ENCODE measurements at regions not wholly inside any gene's neighbourhood (a gene's known extent, or its start where the extent isn't known, plus 50 kb on each side); places are given as distances from the start of the nearest gene placed in this dataset.

DNA sequence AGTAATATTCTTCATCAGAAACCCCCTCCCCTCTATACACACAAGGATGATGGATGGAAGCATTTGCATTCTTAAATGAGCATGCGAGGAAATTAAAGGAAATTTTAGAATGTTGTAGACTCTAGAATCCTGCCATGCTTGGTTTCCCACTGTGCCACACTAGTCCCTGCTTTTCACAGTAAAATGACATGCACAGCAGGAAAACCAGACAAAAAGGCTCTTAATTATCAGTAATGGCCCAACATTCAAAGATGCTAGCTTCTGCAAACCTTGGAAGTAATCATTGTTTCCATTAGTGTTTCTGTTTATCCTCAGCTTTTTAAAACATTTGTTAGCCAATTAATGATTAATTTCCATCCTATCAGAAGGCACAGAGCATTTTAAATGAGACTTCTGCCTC is 255.8 kb downstream of the SLCO4C1 start:
- no peaks in the 10 kb centered on the region for H3K36me3 Mint-ChIP-seq (ENCODE audit: low read depth)
- intact Hi-C loops (cut with micrococcal nuclease): no loop called here

GRCh38 chr5:102036927-102037326 is 259.2 kb downstream of the SLCO4C1 start:
- CTCF ChIA-PET: interaction anchor here (0.6 kb wide), 1 partner anchor 1112 kb away, joined by 3 read pairs; no protein-coding TSS in a partner anchor
- H3K4me1 Mint-ChIP-seq (ENCODE audit: low read depth): no peaks in the 10 kb centered on the region
- no peak overlapping the region for H3K4me3 Mint-ChIP-seq
- DNase-seq: no peak
- intact Hi-C loops (cut with micrococcal nuclease): no loop called here
- no peaks in the 10 kb centered on the region for H3K36me3 Mint-ChIP-seq (ENCODE audit: low read depth)
- H3K27ac Mint-ChIP-seq: no peak overlapping the region
- H3K27me3 Mint-ChIP-seq (ENCODE audit: low read depth): no peaks in the 10 kb centered on the region
- no peaks in the 10 kb centered on the region for H3K9me3 Mint-ChIP-seq

More for the DNA sequence above, 255.8 kb downstream of the SLCO4C1 start:
- CTCF ChIA-PET: no interaction called here
- Mint-ChIP-seq H3K27ac (no peak overlapping the region), H3K4me3 (no peak overlapping the region), H3K4me1 (ENCODE audit: low read depth) (no peaks in the 10 kb centered on the region), H3K27me3 (ENCODE audit: low read depth) (no peaks in the 10 kb centered on the region), H3K9me3 (no peaks in the 10 kb centered on the region)
- DNase-seq: no peak

DNA sequence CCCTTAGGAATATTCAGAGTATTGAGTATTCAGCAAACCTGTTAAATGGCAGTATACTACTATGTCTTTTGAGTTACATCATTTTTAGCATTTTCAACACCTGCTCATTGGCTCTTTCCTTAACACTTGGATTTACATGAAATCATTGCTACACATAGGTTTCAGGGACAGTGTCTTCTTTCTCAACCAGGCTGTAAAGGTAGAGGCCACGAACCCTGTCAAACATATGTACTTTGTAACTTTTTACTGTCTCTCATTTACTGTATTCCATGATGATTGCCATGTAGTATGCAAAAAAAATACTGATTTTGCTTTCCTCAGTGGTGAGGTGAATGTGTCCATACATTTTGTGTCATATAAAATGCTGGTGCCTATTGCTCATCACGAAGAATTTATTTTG is 264.4 kb downstream of the SLCO4C1 start:
- Mint-ChIP-seq H3K9me3 (no peaks in the 10 kb centered on the region), H3K27ac (no peak overlapping the region), H3K36me3 (ENCODE audit: low read depth) (no peaks in the 10 kb centered on the region), H3K4me3 (no peak overlapping the region), H3K4me1 (ENCODE audit: low read depth) (no peaks in the 10 kb centered on the region), H3K27me3 (ENCODE audit: low read depth) (no peaks in the 10 kb centered on the region)
- intact Hi-C loops (cut with micrococcal nuclease): no loop called here
- DNase-seq: no peak
- CTCF ChIA-PET: no interaction called here

DNA sequence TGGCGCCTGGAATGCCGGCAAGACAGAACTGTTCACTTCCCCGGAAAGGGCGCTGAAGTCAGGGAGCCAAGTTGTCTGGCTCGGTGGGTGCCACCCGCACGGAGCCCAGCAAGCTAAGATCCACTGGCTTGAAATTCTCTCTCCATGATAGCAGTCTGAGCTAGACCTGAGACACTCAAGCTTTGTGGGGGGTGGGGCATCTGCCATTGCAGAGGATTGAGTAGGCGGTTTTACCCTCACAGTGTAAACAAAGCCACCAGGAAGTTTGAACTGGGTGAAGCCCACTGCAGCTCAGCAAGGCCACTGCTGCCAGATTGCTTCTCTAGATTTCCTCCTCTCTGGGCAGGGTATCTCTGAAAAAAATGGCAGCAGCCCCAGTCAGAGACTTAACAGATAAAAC is 277.4 kb downstream of the SLCO4C1 start:
- no peak for DNase-seq
- H3K4me3 Mint-ChIP-seq: no peak overlapping the region
- H3K4me1 Mint-ChIP-seq (ENCODE audit: low read depth): no peaks in the 10 kb centered on the region
- CTCF ChIA-PET: no interaction called here
- no peaks in the 10 kb centered on the region for H3K36me3 Mint-ChIP-seq (ENCODE audit: low read depth)
- no peaks in the 10 kb centered on the region for H3K27me3 Mint-ChIP-seq (ENCODE audit: low read depth)
- H3K27ac Mint-ChIP-seq: no peak overlapping the region
- H3K9me3 Mint-ChIP-seq: peaks cover 2% of the 10 kb centered on the region
- intact Hi-C loops (cut with micrococcal nuclease): no loop called here

DNA sequence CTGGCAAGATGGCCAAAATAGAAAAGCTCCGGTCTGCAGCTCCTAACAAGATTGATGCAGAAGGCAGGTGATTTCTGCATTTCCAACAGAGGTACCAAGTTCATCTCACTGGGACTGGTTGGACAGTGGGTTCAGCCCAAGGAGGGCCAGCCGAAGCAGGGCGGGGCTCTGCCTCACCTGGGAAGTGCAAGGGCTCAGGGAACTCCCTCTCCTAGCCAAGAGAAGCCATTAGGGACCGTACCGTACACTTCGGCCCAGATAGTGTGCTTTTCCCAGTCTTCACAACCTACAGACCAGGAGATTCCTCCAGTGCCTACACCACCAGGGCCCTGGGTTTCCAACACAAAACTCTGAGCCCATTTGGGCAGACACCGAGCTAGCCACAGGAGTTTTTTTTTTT is 277.8 kb downstream of the SLCO4C1 start:
- intact Hi-C loops (cut with micrococcal nuclease): no loop called here
- no peaks in the 10 kb centered on the region for H3K36me3 Mint-ChIP-seq (ENCODE audit: low read depth)
- no peaks in the 10 kb centered on the region for H3K27me3 Mint-ChIP-seq (ENCODE audit: low read depth)
- no peak for DNase-seq
- H3K27ac Mint-ChIP-seq: no peak overlapping the region
- H3K4me3 Mint-ChIP-seq: no peak overlapping the region
- CTCF ChIA-PET: no interaction called here
- H3K9me3 Mint-ChIP-seq: no peaks in the 10 kb centered on the region
- no peaks in the 10 kb centered on the region for H3K4me1 Mint-ChIP-seq (ENCODE audit: low read depth)

DNA sequence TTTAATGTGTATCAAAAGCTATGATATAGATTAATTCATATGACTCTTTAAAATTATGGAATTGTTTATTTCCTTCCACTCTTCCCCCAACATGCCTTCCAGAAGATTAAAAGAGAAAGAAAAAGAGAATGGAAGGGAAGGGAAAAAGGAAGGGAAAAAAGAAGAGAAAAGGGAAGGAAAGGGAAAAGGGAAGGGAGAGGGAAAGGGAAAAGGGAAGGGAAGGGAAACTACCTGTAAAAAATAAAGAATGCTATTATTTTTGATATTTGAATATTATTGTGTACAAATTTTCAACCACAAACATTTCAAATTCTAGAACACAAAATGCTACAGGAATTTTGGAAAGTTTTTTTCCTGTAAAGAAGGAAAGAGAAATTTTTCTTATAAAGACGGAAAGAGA is 281.7 kb downstream of the SLCO4C1 start:
- CTCF ChIA-PET: no interaction called here
- Mint-ChIP-seq H3K4me3 (no peak overlapping the region), H3K27ac (no peak overlapping the region), H3K36me3 (ENCODE audit: low read depth) (no peaks in the 10 kb centered on the region), H3K4me1 (ENCODE audit: low read depth) (no peaks in the 10 kb centered on the region), H3K27me3 (ENCODE audit: low read depth) (no peaks in the 10 kb centered on the region), H3K9me3 (no peaks in the 10 kb centered on the region)
- no peak for DNase-seq
- intact Hi-C loops (cut with micrococcal nuclease): no loop called here

GRCh38 chr5:102010644-102011043 is 285.4 kb downstream of the SLCO4C1 start:
- no peaks in the 10 kb centered on the region for H3K9me3 Mint-ChIP-seq
- H3K27ac Mint-ChIP-seq: no peak overlapping the region
- DNase-seq: no peak
- no peak overlapping the region for H3K4me3 Mint-ChIP-seq
- intact Hi-C loops (cut with micrococcal nuclease): no loop called here
- no peaks in the 10 kb centered on the region for H3K27me3 Mint-ChIP-seq (ENCODE audit: low read depth)
- H3K36me3 Mint-ChIP-seq (ENCODE audit: low read depth): no peaks in the 10 kb centered on the region
- no peaks in the 10 kb centered on the region for H3K4me1 Mint-ChIP-seq (ENCODE audit: low read depth)
- CTCF ChIA-PET: no interaction called here

- no peaks in the 10 kb centered on the region for H3K27me3 Mint-ChIP-seq (ENCODE audit: low read depth)
- H3K27ac Mint-ChIP-seq: no peak overlapping the region
- CTCF ChIA-PET: no interaction called here
- no peak for DNase-seq
- H3K36me3 Mint-ChIP-seq (ENCODE audit: low read depth): no peaks in the 10 kb centered on the region
- H3K9me3 Mint-ChIP-seq: no peaks in the 10 kb centered on the region
- intact Hi-C loops (cut with micrococcal nuclease): no loop called here
- no peaks in the 10 kb centered on the region for H3K4me1 Mint-ChIP-seq (ENCODE audit: low read depth)
- no peak overlapping the region for H3K4me3 Mint-ChIP-seq
Measured at GRCh38 chr5:101997235-101997634, 298.8 kb downstream of the SLCO4C1 start.

- CTCF ChIA-PET: no interaction called here
- intact Hi-C loops (cut with micrococcal nuclease): no loop called here
- H3K4me3 Mint-ChIP-seq: no peak overlapping the region
Measured at GRCh38 chr5:101995585-101995984, 300.5 kb downstream of the SLCO4C1 start.

DNA sequence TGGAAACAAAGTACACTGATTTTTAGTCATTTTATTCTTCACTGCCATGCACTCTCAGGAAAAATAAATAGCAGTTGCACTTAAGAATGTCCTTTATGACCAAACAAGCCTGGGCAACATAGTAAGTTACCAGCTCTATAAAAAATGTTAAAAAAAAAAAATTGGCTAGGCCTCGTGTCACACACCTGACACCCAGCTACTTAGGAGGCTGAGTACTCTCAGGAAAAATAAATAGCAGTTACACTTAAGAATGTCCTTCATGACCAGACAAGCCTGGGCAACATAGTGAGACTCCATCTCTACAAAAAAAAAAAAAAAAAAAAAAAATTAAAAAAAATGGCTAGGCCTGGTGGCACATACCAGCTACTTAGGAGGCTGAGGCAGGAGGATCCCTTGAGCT is 304.6 kb downstream of the SLCO4C1 start:
- no peaks in the 10 kb centered on the region for H3K36me3 Mint-ChIP-seq (ENCODE audit: low read depth)
- H3K4me1 Mint-ChIP-seq (ENCODE audit: low read depth): no peaks in the 10 kb centered on the region
- no peak for DNase-seq
- H3K27me3 Mint-ChIP-seq (ENCODE audit: low read depth): no peaks in the 10 kb centered on the region
- no peak overlapping the region for H3K27ac Mint-ChIP-seq
- CTCF ChIA-PET: interaction anchor here (0.7 kb wide), 1 partner anchor 253 kb away, joined by 3 read pairs; no protein-coding TSS in a partner anchor
- intact Hi-C loops (cut with micrococcal nuclease): no loop called here
- no peak overlapping the region for H3K4me3 Mint-ChIP-seq
- H3K9me3 Mint-ChIP-seq: no peaks in the 10 kb centered on the region

More at GRCh38 chr5:101995585-101995984, 300.5 kb downstream of the SLCO4C1 start:
- Mint-ChIP-seq H3K9me3 (no peaks in the 10 kb centered on the region), H3K36me3 (ENCODE audit: low read depth) (no peaks in the 10 kb centered on the region), H3K4me1 (ENCODE audit: low read depth) (no peaks in the 10 kb centered on the region), H3K27ac (no peak overlapping the region), H3K27me3 (ENCODE audit: low read depth) (no peaks in the 10 kb centered on the region)
- DNase-seq: no peak

DNA sequence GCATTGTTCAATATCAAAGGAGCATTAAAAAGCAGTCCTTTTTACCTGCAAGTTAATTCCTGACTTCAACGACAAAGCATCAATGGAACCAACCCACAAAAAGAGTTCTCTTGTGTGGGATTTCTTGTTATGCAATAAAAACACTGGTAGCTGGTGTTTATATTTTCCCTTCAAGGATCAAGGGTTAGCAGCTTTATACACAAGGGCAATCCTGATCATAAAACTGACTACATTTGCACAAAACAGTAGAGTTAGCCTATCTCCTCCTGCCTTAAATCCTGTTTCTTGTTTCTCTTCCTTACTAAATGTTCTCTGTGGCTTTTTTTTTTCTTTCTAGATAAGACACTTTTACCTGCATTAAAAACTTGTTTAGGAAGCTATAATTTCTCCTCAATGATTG is 306.4 kb downstream of the SLCO4C1 start:
- no peaks in the 10 kb centered on the region for H3K36me3 Mint-ChIP-seq (ENCODE audit: low read depth)
- CTCF ChIA-PET: interaction anchor here (1.2 kb wide), 1 partner anchor 11 kb away, joined by 3 read pairs; no protein-coding TSS in a partner anchor
- intact Hi-C loops (cut with micrococcal nuclease): no loop called here

DNA sequence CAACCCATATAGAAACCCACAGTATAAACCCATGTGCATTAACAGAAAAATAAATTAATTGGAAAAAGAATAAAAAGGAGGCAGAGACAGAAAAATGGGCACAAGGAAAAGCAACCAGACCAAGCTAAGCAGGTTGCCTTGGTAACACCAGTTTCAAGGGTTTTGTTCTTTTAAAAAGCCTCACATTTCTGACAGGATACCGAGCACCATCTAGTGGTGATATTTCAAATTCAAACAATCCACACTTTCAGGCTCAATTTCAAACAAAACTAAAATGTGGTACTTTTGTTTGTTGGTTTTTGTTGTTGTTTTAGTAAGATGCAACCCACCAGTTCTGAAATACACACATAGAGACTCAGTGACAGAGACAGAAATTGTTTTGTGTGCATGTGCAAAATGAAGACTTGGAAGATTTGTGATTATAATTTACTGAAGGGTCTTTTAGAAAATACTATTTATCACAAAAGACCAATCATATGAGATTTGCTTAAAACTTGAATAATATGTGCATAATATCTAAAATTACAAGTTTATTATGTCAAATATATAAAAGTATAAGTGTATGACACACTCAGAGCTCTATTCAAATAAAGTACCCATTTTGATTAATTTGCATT is 318.2 kb downstream of the SLCO4C1 start:
- Mint-ChIP-seq H3K27me3 (ENCODE audit: low read depth) (no peaks in the 10 kb centered on the region), H3K4me1 (ENCODE audit: low read depth) (no peaks in the 10 kb centered on the region), H3K9me3 (no peaks in the 10 kb centered on the region), H3K36me3 (ENCODE audit: low read depth) (no peaks in the 10 kb centered on the region), H3K4me3 (no peak overlapping the region), H3K27ac (no peak overlapping the region)
- intact Hi-C loops (cut with micrococcal nuclease): loop anchor here (1.0 to 2.0 kb wide), 3 partner anchors 36 to 295 kb away; no protein-coding TSS in a partner anchor
- no peak for DNase-seq
- CTCF ChIA-PET: interaction anchor here (0.6 to 2.3 kb wide), 5 partner anchors 12 to 299 kb away, joined by 3 to 13 read pairs (median 3); no protein-coding TSS in a partner anchor

More for the DNA sequence above, 306.4 kb downstream of the SLCO4C1 start:
- no peak overlapping the region for H3K27ac Mint-ChIP-seq
- no peaks in the 10 kb centered on the region for H3K27me3 Mint-ChIP-seq (ENCODE audit: low read depth)
- H3K4me1 Mint-ChIP-seq (ENCODE audit: low read depth): no peaks in the 10 kb centered on the region
- no peak for DNase-seq
- H3K9me3 Mint-ChIP-seq: no peaks in the 10 kb centered on the region
- no peak overlapping the region for H3K4me3 Mint-ChIP-seq

DNA sequence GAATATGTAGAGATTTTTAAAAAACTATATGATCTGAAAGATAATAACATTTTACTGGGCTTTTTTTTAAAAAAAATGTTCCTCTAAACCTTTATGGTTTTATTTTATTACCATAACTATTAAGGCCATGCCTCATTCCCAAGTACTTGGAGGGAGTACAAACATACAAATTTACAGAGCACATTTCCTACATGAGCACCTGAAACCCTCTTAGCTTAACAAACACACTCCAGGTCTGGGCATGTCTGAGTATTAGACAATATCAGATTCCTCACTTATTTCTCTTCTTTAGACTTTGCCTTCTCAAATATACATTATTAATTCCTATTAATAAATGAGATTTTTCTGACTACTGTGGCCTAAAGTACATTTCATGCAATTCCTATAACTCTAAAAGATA is 319.2 kb downstream of the SLCO4C1 start:
- no peak overlapping the region for H3K4me3 Mint-ChIP-seq
- no peaks in the 10 kb centered on the region for H3K27me3 Mint-ChIP-seq (ENCODE audit: low read depth)
- no peak overlapping the region for H3K27ac Mint-ChIP-seq
- H3K36me3 Mint-ChIP-seq (ENCODE audit: low read depth): no peaks in the 10 kb centered on the region
- intact Hi-C loops (cut with micrococcal nuclease): loop anchor here (1.0 to 2.0 kb wide), 3 partner anchors 35 to 294 kb away; no protein-coding TSS in a partner anchor
- no peaks in the 10 kb centered on the region for H3K9me3 Mint-ChIP-seq
- no peaks in the 10 kb centered on the region for H3K4me1 Mint-ChIP-seq (ENCODE audit: low read depth)
- CTCF ChIA-PET: interaction anchor here (0.7 kb wide), 2 partner anchors 163 to 284 kb away, joined by 3 read pairs; no protein-coding TSS in a partner anchor
- no peak for DNase-seq

Data from activated naive CD4-positive, alpha-beta T cell treated with anti-CD3 and anti-CD28 coated beads for 36 hours (primary cell).